ENCODE measurements at regions not wholly inside any gene's neighbourhood (a gene's known extent, or its start where the extent isn't known, plus 50 kb on each side); places are given as distances from the start of the nearest gene placed in this dataset.
"Not testable (repeated sequence)": the region's sequence is repeated elsewhere in the genome, so short reads cannot be mapped to it uniquely, and the experiment has no call there.

DNA sequence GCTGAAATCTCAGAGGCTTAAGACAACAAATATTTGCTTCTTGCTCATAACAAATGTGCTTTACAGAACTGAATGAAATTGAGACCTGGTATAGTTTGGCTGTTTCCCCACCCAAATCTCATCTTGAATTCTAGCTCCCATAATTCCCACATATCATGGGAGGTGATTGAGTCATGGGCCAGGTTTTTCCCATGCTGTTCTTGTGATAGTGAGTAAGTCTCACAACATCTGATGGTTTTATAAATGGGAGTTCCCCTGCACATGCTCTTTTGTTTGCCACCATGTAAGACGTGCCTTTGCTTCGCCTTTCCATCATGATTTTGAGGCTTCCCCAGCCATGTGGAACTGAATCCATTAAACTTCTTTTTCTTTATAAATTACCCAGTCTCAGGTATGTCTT, 221.1 kb upstream of the DIPK2B start:
- no peak for DNase-seq (ENCODE audit: low spot score)
- no peaks in the 10 kb centered on the region for H3K27me3 ChIP-seq (ENCODE audit: insufficient read depth, poor library complexity, severe bottlenecking)
- no peaks in the 10 kb centered on the region for H3K36me3 ChIP-seq (ENCODE audit: low read depth)
- H3K9me3 ChIP-seq (ENCODE audit: severe bottlenecking), result no peaks in the 10 kb centered on the region
- ATAC-seq (ENCODE audit: low read depth), result no peak
- TF ChIP-seq, protein P1, sequence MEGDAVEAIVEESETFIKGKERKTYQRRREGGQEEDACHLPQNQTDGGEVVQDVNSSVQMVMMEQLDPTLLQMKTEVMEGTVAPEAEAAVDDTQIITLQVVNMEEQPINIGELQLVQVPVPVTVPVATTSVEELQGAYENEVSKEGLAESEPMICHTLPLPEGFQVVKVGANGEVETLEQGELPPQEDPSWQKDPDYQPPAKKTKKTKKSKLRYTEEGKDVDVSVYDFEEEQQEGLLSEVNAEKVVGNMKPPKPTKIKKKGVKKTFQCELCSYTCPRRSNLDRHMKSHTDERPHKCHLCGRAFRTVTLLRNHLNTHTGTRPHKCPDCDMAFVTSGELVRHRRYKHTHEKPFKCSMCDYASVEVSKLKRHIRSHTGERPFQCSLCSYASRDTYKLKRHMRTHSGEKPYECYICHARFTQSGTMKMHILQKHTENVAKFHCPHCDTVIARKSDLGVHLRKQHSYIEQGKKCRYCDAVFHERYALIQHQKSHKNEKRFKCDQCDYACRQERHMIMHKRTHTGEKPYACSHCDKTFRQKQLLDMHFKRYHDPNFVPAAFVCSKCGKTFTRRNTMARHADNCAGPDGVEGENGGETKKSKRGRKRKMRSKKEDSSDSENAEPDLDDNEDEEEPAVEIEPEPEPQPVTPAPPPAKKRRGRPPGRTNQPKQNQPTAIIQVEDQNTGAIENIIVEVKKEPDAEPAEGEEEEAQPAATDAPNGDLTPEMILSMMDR (IDR thresholded peaks at IDR 0.05; ENCODE audit: poor library complexity, severe bottlenecking), result no peak
- H3K27ac ChIP-seq (ENCODE audit: poor library complexity, severe bottlenecking), result peak overlapping the region; percentile 8
- no peaks in the 10 kb centered on the region for H3K4me1 ChIP-seq (ENCODE audit: insufficient read depth, poor library complexity, severe bottlenecking)
- H3K4me3 ChIP-seq (ENCODE audit: severe bottlenecking), result no peak overlapping the region

DNA sequence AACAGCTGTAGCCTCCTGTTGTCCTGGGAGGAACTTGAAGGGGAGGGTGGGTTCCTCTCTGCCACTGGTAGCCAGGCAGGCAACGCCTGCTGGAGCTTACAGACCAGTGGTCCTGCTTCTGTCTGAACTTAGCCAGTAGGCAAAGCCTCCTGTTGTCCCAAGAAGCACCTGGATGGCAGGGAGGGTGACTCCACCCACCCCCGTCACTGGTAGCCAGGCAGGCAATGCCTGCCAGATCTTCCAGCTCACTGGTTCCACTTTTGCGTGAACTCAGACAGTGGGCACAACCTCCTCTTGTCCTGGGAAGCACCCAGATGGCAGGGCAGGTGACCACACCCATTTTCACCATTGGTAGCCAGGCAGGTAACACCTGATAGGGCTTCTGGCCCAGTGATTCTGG, 203.5 kb upstream of the DIPK2B start:
- TF ChIP-seq, protein P1 (IDR thresholded peaks at IDR 0.05; ENCODE audit: poor library complexity, severe bottlenecking), result no peak

DNA sequence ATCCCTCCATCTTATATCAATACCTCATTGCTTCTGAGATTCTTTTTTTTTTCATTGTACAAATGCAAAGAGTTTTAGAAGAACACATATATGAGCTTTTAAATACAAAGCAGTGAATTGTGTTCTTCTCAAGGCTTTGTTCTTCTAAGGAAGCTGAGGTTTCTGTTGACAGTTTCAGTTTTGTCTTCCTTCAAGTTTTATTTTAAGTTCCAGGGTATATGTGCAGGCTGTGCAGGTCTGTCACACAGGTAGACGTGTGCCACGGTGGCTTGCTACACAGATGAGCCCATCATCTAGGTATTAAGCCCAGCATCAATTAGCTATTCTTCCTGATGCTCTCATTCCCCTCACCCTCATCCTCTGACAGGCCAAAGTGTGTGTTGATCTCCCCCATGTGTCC, 201.2 kb upstream of the DIPK2B start:
- Histone ChIP-seq H3K4me1 (ENCODE audit: insufficient read depth, poor library complexity, severe bottlenecking) (no peaks in the 10 kb centered on the region), H3K27ac (ENCODE audit: poor library complexity, severe bottlenecking) (no peak overlapping the region), H3K9me3 (ENCODE audit: severe bottlenecking) (no peaks in the 10 kb centered on the region), H3K4me3 (ENCODE audit: severe bottlenecking) (no peak overlapping the region), H3K27me3 (ENCODE audit: insufficient read depth, poor library complexity, severe bottlenecking) (no peaks in the 10 kb centered on the region), H3K36me3 (ENCODE audit: low read depth) (no peaks in the 10 kb centered on the region)
- ATAC-seq (ENCODE audit: low read depth) (no peak), DNase-seq (ENCODE audit: low spot score) (no peak)
- TF ChIP-seq, protein P1 (IDR thresholded peaks at IDR 0.05; ENCODE audit: poor library complexity, severe bottlenecking), result no peak

More for the DNA sequence above, 203.5 kb upstream of the DIPK2B start:
- ATAC-seq (ENCODE audit: low read depth) (no peak), DNase-seq (ENCODE audit: low spot score) (no peak)
- Histone ChIP-seq H3K4me1 (ENCODE audit: insufficient read depth, poor library complexity, severe bottlenecking) (no peaks in the 10 kb centered on the region), H3K27ac (ENCODE audit: poor library complexity, severe bottlenecking) (no peak overlapping the region), H3K36me3 (ENCODE audit: low read depth) (no peaks in the 10 kb centered on the region), H3K4me3 (ENCODE audit: severe bottlenecking) (no peak overlapping the region), H3K9me3 (ENCODE audit: severe bottlenecking) (no peaks in the 10 kb centered on the region), H3K27me3 (ENCODE audit: insufficient read depth, poor library complexity, severe bottlenecking) (no peaks in the 10 kb centered on the region)

DNA sequence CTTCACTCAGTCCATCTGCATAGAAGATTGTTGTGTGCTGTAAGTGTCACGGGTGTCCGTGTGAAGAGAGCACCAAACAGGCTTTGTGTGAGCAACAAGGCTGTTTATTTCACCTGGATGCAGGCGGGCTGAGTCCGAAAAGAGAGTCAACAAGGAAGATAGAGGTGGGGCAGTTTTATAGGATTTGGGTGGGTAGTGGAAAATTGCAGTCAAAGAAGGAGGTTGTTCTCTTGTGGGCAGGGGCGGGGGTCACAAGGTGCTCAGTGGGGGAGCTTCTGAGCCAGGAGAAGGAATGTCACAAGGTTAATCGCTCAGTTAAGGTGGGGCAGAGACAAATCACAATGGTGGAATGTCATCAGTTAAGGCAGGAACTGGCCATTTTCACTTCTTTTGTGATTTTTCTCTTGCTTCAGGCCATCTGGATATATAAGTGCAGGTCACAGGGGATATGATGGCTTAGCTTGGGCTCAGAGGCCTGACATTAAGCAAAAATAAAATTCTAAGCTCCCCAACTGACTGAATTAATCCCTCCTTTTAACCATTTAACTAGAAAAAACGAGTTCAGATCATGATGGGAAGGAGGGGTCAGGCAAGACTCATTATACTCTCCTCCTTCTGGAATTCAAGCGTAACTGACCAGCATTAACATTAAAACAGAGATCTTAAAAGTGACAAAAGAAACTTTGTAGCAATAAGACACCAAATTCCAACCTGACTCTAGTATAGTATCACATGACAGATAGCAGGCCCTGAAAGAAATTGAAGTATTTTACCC, 200.5 kb upstream of the DIPK2B start:
- not testable (repeated sequence) for DNase-seq (ENCODE audit: low spot score); H3K36me3 ChIP-seq (ENCODE audit: low read depth); H3K9me3 ChIP-seq (ENCODE audit: severe bottlenecking); H3K27me3 ChIP-seq (ENCODE audit: insufficient read depth, poor library complexity, severe bottlenecking); H3K27ac ChIP-seq (ENCODE audit: poor library complexity, severe bottlenecking); ATAC-seq (ENCODE audit: low read depth); H3K4me1 ChIP-seq (ENCODE audit: insufficient read depth, poor library complexity, severe bottlenecking); H3K4me3 ChIP-seq (ENCODE audit: severe bottlenecking)

DNA sequence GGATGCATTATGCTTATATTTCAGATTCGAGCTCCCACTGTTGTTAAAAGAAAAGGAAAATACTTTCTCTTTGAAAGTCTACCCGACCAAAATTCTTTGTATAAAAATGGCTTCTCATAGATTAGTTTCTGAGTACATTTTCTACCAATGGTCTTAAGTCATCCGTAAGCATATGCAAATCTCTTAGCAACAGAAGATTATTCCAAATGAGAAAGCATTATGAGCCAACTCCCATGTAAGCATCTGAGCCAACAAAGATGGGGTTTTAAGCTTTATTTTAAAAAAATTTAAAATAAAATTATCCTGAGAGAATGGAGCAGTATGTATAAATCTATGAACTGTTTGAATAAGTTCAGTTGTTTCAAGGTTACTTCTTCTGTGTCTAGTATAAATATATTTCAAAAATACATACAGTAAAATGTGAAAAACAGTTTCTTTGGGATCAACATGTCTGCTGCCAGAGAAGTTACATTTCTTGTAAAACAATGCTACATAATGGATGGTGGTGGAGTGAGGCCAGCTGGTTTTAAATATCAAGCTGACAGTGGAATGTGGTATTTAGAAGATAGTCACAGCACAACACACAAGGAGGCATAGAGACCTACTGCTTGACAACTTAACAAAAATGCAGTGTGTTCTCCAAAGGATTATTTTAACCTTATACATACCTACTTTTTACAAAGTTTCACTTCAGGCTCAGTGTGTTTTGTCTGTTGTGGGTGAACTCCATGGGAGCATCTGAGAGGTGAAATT, 199.5 kb upstream of the DIPK2B start:
- no peaks in the 10 kb centered on the region for H3K9me3 ChIP-seq (ENCODE audit: severe bottlenecking)
- ATAC-seq (ENCODE audit: low read depth) (no peak), DNase-seq (ENCODE audit: low spot score) (no peak)
- H3K36me3 ChIP-seq (ENCODE audit: low read depth), result no peaks in the 10 kb centered on the region
- TF ChIP-seq, protein P1 (IDR thresholded peaks at IDR 0.05; ENCODE audit: poor library complexity, severe bottlenecking), result no peak
- no peaks in the 10 kb centered on the region for H3K4me1 ChIP-seq (ENCODE audit: insufficient read depth, poor library complexity, severe bottlenecking)
- H3K4me3 ChIP-seq (ENCODE audit: severe bottlenecking), result no peak overlapping the region
- H3K27ac ChIP-seq (ENCODE audit: poor library complexity, severe bottlenecking), result no peak overlapping the region
- H3K27me3 ChIP-seq (ENCODE audit: insufficient read depth, poor library complexity, severe bottlenecking), result no peaks in the 10 kb centered on the region

Data from RWPE2 (cell line).